HUES48 (cell line): ENCODE measurements at regions not wholly inside any gene's neighbourhood (a gene's known extent, or its start where the extent isn't known, plus 50 kb on each side); places are given as distances from the start of the nearest gene placed in this dataset.

ENCODE experiments used
- H3K27ac ChIP-seq: one replicate; pipeline ENCODE4 v1.7.0; 2013; ENCODE audit warnings: low read depth, low read length, inconsistent platforms
- H3K27me3 ChIP-seq: 2 replicates; pipeline ENCODE4 v1.6.1; 2013; ENCODE audit warnings: mild to moderate bottlenecking, low read length; ENCODE audit not compliant: control insufficient read depth, insufficient read depth
- H3K36me3 ChIP-seq: 2 replicates; pipeline ENCODE4 v1.6.1; 2013; ENCODE audit warnings: low read length; ENCODE audit not compliant: control insufficient read depth, insufficient read depth
- H3K4me1 ChIP-seq: 2 replicates; pipeline ENCODE4 v1.6.1; 2013; ENCODE audit warnings: mild to moderate bottlenecking, low read length; ENCODE audit not compliant: control insufficient read depth, insufficient read depth
- H3K4me3 ChIP-seq: 2 replicates; pipeline ENCODE4 v1.5.1; 2013; ENCODE audit warnings: mild to moderate bottlenecking, low read depth, low read length
- H3K9ac ChIP-seq: 2 replicates; pipeline ENCODE4 v1.6.1; 2013; ENCODE audit warnings: mild to moderate bottlenecking, low read depth, low read length, moderate library complexity
- H3K9me3 ChIP-seq: 2 replicates; pipeline ENCODE4 v1.6.1; 2013; ENCODE audit warnings: low read length; ENCODE audit not compliant: control insufficient read depth, insufficient read depth

DNA sequence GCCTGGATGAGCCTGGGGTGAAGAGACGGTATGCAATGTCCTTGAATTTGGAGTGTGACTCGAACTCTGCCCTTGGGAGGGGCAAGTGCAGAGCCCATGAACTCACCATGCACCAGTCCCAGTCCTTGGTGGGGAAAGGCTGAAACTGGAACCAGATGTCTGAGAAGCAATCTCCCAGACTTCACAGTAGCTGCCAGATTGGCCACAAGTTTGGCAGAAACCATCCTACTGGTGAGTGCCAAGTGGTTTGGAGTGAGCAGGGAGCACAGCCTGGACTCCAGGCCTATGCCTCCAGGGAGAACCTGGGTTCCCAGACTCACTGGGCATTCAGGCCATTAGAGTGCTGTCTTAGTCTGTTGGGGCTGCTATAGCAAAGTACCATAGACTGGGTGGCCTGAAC is 99.6 kb upstream of the LYZL1 start:
- no peak overlapping the region for H3K27ac ChIP-seq
- no peak overlapping the region for H3K4me3 ChIP-seq
- no peaks in the 10 kb centered on the region for H3K4me1 ChIP-seq
- H3K36me3 ChIP-seq, result no peaks in the 10 kb centered on the region
- H3K9ac ChIP-seq, result no peak overlapping the region
- H3K27me3 ChIP-seq, result no peaks in the 10 kb centered on the region
- no peaks in the 10 kb centered on the region for H3K9me3 ChIP-seq

DNA sequence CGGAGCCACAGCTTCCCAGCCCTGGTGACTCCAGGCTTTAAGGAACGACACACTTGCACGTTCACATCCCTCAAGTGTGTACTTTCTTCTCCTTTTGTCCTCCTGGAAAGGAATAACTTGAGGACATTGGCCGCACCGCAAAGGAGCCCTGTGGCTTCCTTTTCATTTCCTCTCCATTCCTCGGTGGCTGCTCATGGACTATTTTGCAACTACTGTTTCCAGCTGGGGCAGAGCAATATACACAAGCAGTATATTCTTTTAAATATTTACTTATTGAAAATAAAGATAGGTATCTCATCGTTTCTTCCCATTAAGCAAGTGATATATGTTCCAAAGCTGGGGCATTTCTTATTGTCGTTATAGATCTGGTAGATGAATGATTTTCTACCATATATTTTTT is 97.2 kb upstream of the LYZL1 start:
- H3K27ac ChIP-seq, result no peak overlapping the region
- no peak overlapping the region for H3K4me3 ChIP-seq
- no peaks in the 10 kb centered on the region for H3K36me3 ChIP-seq
- H3K9me3 ChIP-seq, result no peaks in the 10 kb centered on the region
- no peaks in the 10 kb centered on the region for H3K27me3 ChIP-seq
- H3K4me1 ChIP-seq, result no peaks in the 10 kb centered on the region
- H3K9ac ChIP-seq, result no peak overlapping the region

DNA sequence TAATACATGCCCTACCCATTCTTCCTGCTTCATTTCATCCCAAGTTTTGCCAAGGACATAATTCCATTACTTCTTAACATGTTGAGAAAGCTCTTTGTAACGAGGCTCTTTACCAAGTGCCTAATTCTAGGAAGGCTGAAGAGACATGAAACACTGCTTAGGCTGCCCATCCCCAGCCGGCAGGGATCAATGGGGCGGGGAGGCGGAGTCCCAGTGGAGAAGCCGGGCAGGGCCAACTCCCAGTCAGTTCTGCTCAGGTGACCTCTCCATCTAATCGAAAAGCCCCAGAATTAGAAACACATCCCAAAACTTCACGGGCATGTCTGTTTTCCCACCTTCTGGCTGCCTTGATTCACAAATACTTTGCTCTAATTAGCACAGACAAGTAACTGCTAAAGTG is 89.5 kb upstream of the LYZL1 start:
- Histone ChIP-seq H3K36me3 (no peaks in the 10 kb centered on the region), H3K4me3 (no peak overlapping the region), H3K9me3 (no peaks in the 10 kb centered on the region), H3K27ac (no peak overlapping the region), H3K4me1 (peaks cover 13% of the 10 kb centered on the region), H3K9ac (no peak overlapping the region), H3K27me3 (no peaks in the 10 kb centered on the region)

DNA sequence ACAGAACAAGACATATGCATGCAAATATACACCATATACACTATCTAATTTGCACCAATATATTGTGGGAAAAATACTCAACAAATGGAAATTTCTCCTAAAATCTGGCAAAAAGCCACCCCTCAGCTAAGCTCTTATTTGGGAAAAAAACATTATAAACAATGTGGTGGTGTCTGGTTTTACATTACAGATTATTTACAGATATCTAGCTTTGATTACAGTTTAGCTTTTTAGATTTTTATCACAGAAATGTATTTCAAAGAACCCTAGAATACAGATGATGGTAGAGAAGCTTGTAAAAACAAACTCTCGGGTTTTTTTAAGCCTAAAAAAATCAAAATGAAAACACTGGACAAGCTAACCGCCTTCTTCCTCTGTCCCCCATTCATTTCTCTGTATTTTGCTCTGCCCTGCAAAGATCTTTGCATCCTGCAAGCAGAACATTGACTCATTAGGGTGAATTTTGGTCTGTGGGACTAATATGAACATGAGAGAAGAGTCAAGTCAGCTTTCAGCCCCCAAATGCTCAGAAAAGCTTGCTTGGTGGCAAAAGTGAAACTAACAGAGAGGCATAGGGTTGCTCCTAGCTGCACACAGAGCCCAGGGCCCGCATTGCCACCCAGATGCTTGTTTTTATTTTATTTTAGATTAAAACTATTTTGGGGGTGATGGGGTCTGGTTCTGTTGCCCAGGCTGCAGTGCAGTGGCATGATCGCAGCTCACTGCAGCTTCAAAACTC is 88.8 kb upstream of the LYZL1 start:
- no peaks in the 10 kb centered on the region for H3K36me3 ChIP-seq
- H3K4me3 ChIP-seq, result no peak overlapping the region
- H3K9me3 ChIP-seq, result no peaks in the 10 kb centered on the region
- no peak overlapping the region for H3K27ac ChIP-seq
- no peak overlapping the region for H3K9ac ChIP-seq
- peaks cover 16% of the 10 kb centered on the region for H3K4me1 ChIP-seq
- no peaks in the 10 kb centered on the region for H3K27me3 ChIP-seq

DNA sequence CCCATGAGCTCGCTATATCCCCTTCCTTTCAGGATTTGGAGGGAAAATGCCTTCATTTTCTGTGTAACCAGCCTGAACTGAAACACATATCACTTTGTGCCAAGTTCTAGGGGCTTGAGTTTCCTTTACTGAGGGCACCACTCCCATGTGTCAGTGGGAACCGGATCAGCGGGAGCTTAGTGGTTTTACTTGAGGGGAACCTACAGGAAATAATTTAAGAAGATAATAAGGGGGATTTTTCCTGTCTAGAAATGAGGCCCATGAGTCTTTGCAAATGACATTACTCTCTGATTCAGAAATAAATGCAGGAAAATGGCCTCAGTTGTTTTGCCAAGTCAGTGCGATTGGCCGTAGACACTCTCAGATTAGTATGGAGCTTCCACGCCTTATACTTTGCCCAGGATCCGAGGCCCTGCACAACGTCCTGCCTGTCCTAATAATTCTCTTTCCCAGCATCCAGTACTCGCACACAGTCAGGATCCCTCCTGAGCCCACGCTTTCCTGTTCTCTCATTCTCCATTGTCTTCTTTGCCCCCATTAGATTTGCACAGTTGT is 86.4 kb upstream of the LYZL1 start:
- Histone ChIP-seq H3K4me3 (no peak overlapping the region), H3K27ac (no peak overlapping the region), H3K4me1 (peaks cover 16% of the 10 kb centered on the region), H3K9me3 (no peaks in the 10 kb centered on the region), H3K27me3 (no peaks in the 10 kb centered on the region), H3K36me3 (no peaks in the 10 kb centered on the region), H3K9ac (no peak overlapping the region)

DNA sequence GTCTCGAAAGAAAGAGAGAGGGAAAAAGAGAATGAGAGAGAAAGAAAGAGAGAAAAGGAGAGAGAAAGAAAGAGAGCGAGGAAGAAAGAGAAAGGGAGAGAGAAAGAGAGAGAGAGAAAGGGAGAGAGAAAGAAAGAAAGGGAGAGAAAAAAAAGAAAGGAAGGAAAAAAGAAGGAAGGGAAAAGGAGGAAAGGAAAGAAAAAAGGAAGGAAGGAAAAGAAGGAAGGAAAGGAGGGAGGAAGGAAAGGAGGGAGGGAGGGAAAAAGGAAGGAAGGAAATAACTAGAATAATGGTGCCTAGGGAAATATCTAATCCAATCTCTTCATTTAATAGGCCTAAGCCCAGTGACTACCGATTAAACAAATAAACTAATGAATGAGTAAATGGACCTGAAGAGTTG is 85.4 kb upstream of the LYZL1 start:
- Histone ChIP-seq H3K27me3 (no peaks in the 10 kb centered on the region), H3K4me3 (no peak overlapping the region), H3K36me3 (no peaks in the 10 kb centered on the region), H3K9ac (no peak overlapping the region), H3K4me1 (peaks cover 16% of the 10 kb centered on the region), H3K9me3 (no peaks in the 10 kb centered on the region), H3K27ac (no peak overlapping the region)

DNA sequence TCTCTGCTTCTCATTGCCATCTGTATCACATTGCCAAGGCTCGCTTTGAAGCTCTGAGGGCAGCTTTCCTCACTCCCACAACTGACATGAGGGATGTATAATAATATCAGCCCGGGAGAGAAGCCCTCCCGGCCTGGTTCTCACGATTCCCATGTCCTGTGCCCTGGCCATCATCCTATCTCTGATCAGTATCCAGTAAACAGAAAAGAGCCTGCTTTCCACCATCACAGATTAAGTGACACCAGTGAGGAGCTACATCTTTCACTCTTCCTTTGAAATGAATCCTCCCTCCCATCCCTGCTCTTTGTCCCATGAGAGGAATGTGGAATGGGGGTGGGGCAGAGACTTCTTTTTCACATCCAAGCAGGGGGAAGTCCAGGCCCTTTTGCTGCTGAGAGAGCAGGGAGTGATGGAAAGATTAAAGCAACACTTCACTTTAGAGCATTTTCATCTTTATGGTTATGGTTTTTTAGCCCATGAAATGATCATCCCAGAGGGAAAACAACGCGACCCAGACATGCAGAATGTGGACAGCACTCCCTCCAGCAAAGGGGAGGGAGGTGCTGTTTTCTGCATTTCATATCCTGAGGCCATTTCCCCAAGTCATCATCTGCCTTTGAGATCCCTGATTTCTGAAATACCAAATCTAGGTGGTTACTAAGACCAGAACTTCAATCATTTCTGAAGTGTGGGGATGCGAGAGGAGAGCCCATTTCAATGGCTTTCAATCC is 84.6 kb upstream of the LYZL1 start:
- H3K36me3 ChIP-seq, result no peaks in the 10 kb centered on the region
- H3K9me3 ChIP-seq, result no peaks in the 10 kb centered on the region
- H3K27ac ChIP-seq, result peak overlapping the region; percentile 29
- H3K4me3 ChIP-seq, result no peak overlapping the region
- H3K27me3 ChIP-seq, result no peaks in the 10 kb centered on the region
- no peak overlapping the region for H3K9ac ChIP-seq
- H3K4me1 ChIP-seq, result peaks cover 15% of the 10 kb centered on the region

DNA sequence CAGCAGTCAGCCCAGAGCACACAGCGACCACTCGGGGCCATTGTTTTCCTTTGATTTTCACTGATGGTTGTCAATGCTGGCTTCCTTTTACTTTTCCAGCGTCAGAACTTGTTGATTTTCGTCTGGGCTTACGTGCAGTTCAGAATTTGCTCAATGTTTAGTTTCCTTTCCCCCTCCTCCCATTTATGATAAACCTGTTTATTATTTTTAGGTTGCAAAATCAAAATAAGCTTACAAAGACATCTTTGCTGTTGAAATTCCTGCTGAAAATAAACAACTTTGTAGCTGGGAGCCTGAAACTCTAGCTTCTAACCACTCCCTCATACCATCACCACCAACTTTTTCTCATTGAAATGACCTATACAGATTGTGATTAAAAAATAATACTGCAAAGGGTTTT is 83.1 kb upstream of the LYZL1 start:
- Histone ChIP-seq H3K27ac (no peak overlapping the region), H3K4me3 (no peak overlapping the region), H3K27me3 (no peaks in the 10 kb centered on the region), H3K9me3 (peaks cover 9% of the 10 kb centered on the region), H3K9ac (no peak overlapping the region), H3K36me3 (no peaks in the 10 kb centered on the region), H3K4me1 (peaks cover 11% of the 10 kb centered on the region)

DNA sequence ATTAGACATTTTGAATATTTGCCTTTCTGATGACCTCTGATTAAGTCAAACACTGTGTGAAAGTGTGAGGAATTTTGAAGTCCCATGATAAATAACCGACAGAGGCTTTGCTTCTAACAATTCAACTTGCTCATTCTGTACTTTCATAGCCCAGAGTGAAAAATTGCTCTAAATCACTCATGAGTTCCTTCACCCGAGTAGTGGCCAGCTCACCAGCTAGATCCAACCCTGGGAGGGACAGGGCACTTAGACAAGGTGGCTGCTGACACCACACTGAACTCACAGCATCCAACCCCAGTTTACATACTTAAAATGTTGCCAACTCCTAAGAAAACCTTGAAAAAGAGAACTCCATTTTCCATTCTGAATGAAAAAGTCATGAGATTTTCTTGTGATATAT is 80.0 kb upstream of the LYZL1 start:
- peaks cover 9% of the 10 kb centered on the region for H3K9me3 ChIP-seq
- no peaks in the 10 kb centered on the region for H3K27me3 ChIP-seq
- H3K4me3 ChIP-seq, result no peak overlapping the region
- H3K27ac ChIP-seq, result no peak overlapping the region
- H3K36me3 ChIP-seq, result no peaks in the 10 kb centered on the region
- H3K9ac ChIP-seq, result no peak overlapping the region
- H3K4me1 ChIP-seq, result peaks cover 9% of the 10 kb centered on the region

DNA sequence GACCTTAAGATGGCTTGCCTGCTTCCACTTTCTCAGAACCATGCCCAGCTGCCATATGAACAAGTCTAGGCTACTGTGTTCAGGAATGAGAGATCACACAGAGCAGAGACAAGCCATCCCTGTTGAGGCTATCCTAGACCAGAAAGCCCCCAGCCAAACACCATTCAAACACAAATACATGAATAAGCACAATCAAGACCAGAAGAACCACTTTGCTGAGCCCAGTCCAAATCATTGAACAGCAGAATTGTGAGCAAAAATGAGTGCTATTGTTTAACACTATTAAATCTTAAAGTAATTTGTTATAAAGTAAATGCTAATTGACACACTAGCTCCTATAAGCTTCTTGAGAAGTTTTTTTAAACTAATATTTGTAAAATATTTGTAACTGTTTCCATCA is 79.0 kb upstream of the LYZL1 start:
- Histone ChIP-seq H3K27ac (no peak overlapping the region), H3K9ac (no peak overlapping the region), H3K36me3 (no peaks in the 10 kb centered on the region), H3K27me3 (no peaks in the 10 kb centered on the region), H3K4me3 (no peak overlapping the region), H3K4me1 (no peaks in the 10 kb centered on the region), H3K9me3 (peaks cover 9% of the 10 kb centered on the region)

DNA sequence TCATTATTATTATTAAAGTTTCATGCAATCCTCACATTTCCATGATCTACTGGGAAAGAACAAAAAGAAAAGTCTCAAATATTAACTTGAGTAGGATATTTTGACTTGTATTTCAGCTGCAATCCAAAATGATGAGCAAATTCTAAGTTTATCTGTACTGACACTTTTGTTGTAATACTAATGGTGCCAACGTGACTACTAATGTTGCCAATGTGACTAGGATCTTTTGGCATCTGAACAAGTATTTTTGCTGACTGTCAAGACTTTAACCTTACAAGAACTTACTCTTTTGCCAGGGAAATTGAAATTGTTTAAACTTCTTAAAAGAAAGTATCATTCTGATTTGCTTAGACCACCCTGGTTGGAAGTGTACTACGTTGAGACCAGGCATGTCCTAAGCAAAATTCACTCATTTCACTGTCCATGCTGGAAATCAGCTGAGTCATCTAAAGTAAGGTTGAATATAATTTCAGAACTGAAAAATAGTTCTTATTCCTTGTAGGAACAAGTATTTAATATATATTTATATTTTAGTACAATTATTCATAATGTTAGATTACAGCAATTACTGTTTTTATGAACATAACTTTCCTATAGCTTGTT is 78.5 kb upstream of the LYZL1 start:
- Histone ChIP-seq H3K4me1 (no peaks in the 10 kb centered on the region), H3K27me3 (no peaks in the 10 kb centered on the region), H3K9me3 (peaks cover 9% of the 10 kb centered on the region), H3K4me3 (no peak overlapping the region), H3K27ac (no peak overlapping the region), H3K36me3 (no peaks in the 10 kb centered on the region), H3K9ac (no peak overlapping the region)
